Activated B cell treated with CpG ODN at 0.5 μM for 24 hours (primary cell): ENCODE measurements at regions not wholly inside any gene's neighbourhood (a gene's known extent, or its start where the extent isn't known, plus 50 kb on each side); places are given as distances from the start of the nearest gene placed in this dataset.

Experiments
- ATAC-seq: fragments of 200-7000 bp; cut with Tn5 transposase; one replicate; pipeline ENCODE4 v1.10.0; 2021; ENCODE audit warnings: low read depth, mild to moderate bottlenecking, moderate library complexity
- CTCF ChIA-PET: fragments of 350-600 bp; sonication (Branson Sonifier 250); formaldehyde crosslinking; loops from one replicate; lab custom pipeline; 2021; ENCODE audit warnings: antibody characterized with exemption; lab: Charles Lee
- POLR2A ChIA-PET: fragments of 350-600 bp; sonication (Branson Sonifier 250); formaldehyde crosslinking; loops from one replicate; lab custom pipeline; 2021; ENCODE audit warnings: antibody characterized with exemption; lab: Charles Lee
- DNase-seq: peaks from one replicate; pipeline ENCODE4 v3.0.0; 2022
- H3K27ac Mint-ChIP-seq: one replicate; pipeline ENCODE4 v1.8.0; 2020; ENCODE audit warnings: mixed read lengths
- H3K27me3 Mint-ChIP-seq: one replicate; pipeline ENCODE4 v1.8.0; 2021; ENCODE audit warnings: mixed read lengths
- H3K36me3 Mint-ChIP-seq: one replicate; pipeline ENCODE4 v1.8.0; 2021; ENCODE audit warnings: low read depth, mixed read lengths
- H3K4me1 Mint-ChIP-seq: one replicate; pipeline ENCODE4 v1.8.0; 2021; ENCODE audit warnings: mixed read lengths
- H3K4me3 Mint-ChIP-seq: one replicate; pipeline ENCODE4 v1.8.0; 2020; ENCODE audit warnings: mild to moderate bottlenecking, mixed read lengths
- H3K9me3 Mint-ChIP-seq: one replicate; pipeline ENCODE4 v1.8.0; 2020; ENCODE audit warnings: mixed read lengths
- CTCF ChIP-seq: fragments of 200-600 bp; IDR thresholded peaks from one replicate; pipeline ENCODE4 v1.8.0; 2022; ENCODE audit warnings: antibody characterized with exemption, mild to moderate bottlenecking
- intact Hi-C: fragments of 100-400 bp; cut with micrococcal nuclease; formaldehyde crosslinking; loops from one replicate; pipeline ENCODE4 v1.15.1; 2024

- Mint-ChIP-seq H3K4me1 (no peaks in the 10 kb centered on the region), H3K27ac (no peak overlapping the region), H3K36me3 (no peaks in the 10 kb centered on the region), H3K27me3 (peaks cover 10% of the 10 kb centered on the region), H3K9me3 (peaks cover 3% of the 10 kb centered on the region), H3K4me3 (no peak overlapping the region)
- TF ChIP-seq CTCF: no peak
- POLR2A ChIA-PET: no interaction called here
- intact Hi-C loops: no loop called here
- ATAC-seq: no peak
- CTCF ChIA-PET: no interaction called here
- no peak for DNase-seq
Measured at GRCh38 chr6:167745670-167746389, 80.9 kb upstream of the AFDN start.

- TF ChIP-seq CTCF: no peak
- ATAC-seq: no peak
- Mint-ChIP-seq H3K4me1 (no peaks in the 10 kb centered on the region), H3K27ac (no peak overlapping the region), H3K4me3 (no peak overlapping the region), H3K36me3 (no peaks in the 10 kb centered on the region), H3K9me3 (peaks cover 3% of the 10 kb centered on the region), H3K27me3 (peaks cover 10% of the 10 kb centered on the region)
- ChIA-PET CTCF (no interaction called here), POLR2A (no interaction called here)
- intact Hi-C loops: no loop called here
- DNase-seq: no peak
Measured at GRCh38 chr6:167746390-167746907, 80.3 kb upstream of the AFDN start.

GRCh38 chr6:167746975-167747374, 79.7 kb upstream of the AFDN start:
- intact Hi-C loops: no loop called here
- peaks cover 10% of the 10 kb centered on the region for H3K27me3 Mint-ChIP-seq
- no peak for ATAC-seq
- TF ChIP-seq CTCF: no peak
- no peak for DNase-seq
- H3K27ac Mint-ChIP-seq: no peak overlapping the region
- ChIA-PET POLR2A (no interaction called here), CTCF (no interaction called here)
- H3K9me3 Mint-ChIP-seq: peaks cover 3% of the 10 kb centered on the region
- H3K4me3 Mint-ChIP-seq: no peak overlapping the region
- no peaks in the 10 kb centered on the region for H3K4me1 Mint-ChIP-seq
- no peaks in the 10 kb centered on the region for H3K36me3 Mint-ChIP-seq

- TF ChIP-seq CTCF: no peak
- DNase-seq (no peak), ATAC-seq (no peak)
- peaks cover 10% of the 10 kb centered on the region for H3K27me3 Mint-ChIP-seq
- H3K4me3 Mint-ChIP-seq: no peak overlapping the region
- H3K27ac Mint-ChIP-seq: no peak overlapping the region
- ChIA-PET CTCF (no interaction called here), POLR2A (no interaction called here)
- intact Hi-C loops: no loop called here
- H3K4me1 Mint-ChIP-seq: no peaks in the 10 kb centered on the region
- peaks cover 5% of the 10 kb centered on the region for H3K9me3 Mint-ChIP-seq
- no peaks in the 10 kb centered on the region for H3K36me3 Mint-ChIP-seq
Measured at GRCh38 chr6:167747645-167748044, 79.1 kb upstream of the AFDN start.

- H3K36me3 Mint-ChIP-seq: no peaks in the 10 kb centered on the region
Measured at GRCh38 chr6:167748046-167748445, 78.7 kb upstream of the AFDN start.

More at GRCh38 chr6:167748046-167748445, 78.7 kb upstream of the AFDN start:
- H3K27me3 Mint-ChIP-seq: peaks cover 10% of the 10 kb centered on the region
- ATAC-seq (no peak), DNase-seq (no peak)
- TF ChIP-seq CTCF: no peak
- ChIA-PET POLR2A (no interaction called here), CTCF (no interaction called here)
- intact Hi-C loops: no loop called here
- H3K9me3 Mint-ChIP-seq: peaks cover 5% of the 10 kb centered on the region
- no peak overlapping the region for H3K4me3 Mint-ChIP-seq
- no peaks in the 10 kb centered on the region for H3K4me1 Mint-ChIP-seq
- no peak overlapping the region for H3K27ac Mint-ChIP-seq
